DND-41 (cell line): ENCODE measurements at regions not wholly inside any gene's neighbourhood (a gene's known extent, or its start where the extent isn't known, plus 50 kb on each side); places are given as distances from the start of the nearest gene placed in this dataset.

Source experiments
- ATAC-seq: fragments of 200-7000 bp; cut with Tn5 transposase; 3 replicates; pipeline ENCODE4 v1.9.1; 2021; ENCODE audit warnings: low read depth; ENCODE audit not compliant: insufficient read depth
- DNase-seq: peaks from one replicate; pipeline ENCODE4 v3.0.0-alpha.2; 2020
- H2AFZ ChIP-seq: 2 replicates; pipeline ENCODE4 v1.6.0; 2012; ENCODE audit warnings: low read depth, low read length
- H3K27ac ChIP-seq: 2 replicates; pipeline ENCODE4 v1.5.1; 2012; ENCODE audit warnings: low read length, inconsistent platforms
- H3K27me3 ChIP-seq: fragments of 200-600 bp; sonication (generic); 2 replicates; pipeline ENCODE4 v1.6.0; 2012; ENCODE audit warnings: low read length, mild to moderate bottlenecking, inconsistent platforms; ENCODE audit not compliant: insufficient read depth, poor library complexity
- H3K36me3 ChIP-seq: 2 replicates; pipeline ENCODE4 v1.5.1; 2012; ENCODE audit warnings: low read length, inconsistent platforms; ENCODE audit not compliant: insufficient read depth
- H3K4me1 ChIP-seq: 2 replicates; pipeline ENCODE4 v1.5.1; 2012; ENCODE audit warnings: mild to moderate bottlenecking, low read length; ENCODE audit not compliant: insufficient read depth
- H3K4me2 ChIP-seq: 2 replicates; pipeline ENCODE4 v1.6.0; 2012; ENCODE audit warnings: mild to moderate bottlenecking, moderate library complexity, low read length, inconsistent platforms; ENCODE audit not compliant: insufficient read depth
- H3K4me3 ChIP-seq, 2 experiments: fragments of 200-600 bp in 1 of 2; shearing (Covaris generic) in 1 of 2; 2 replicates each; pipeline ENCODE4 v1.5.1; 2012 to 2016; ENCODE audit warnings: inconsistent platforms in 2 of 2, low read length in 2 of 2, mild to moderate bottlenecking in 2 of 2, low read depth in 1 of 2, moderate library complexity in 1 of 2
- H3K79me2 ChIP-seq: 2 replicates; pipeline ENCODE4 v1.6.0; 2012; ENCODE audit warnings: low read length, inconsistent platforms; ENCODE audit not compliant: insufficient read depth
- H3K9ac ChIP-seq: 2 replicates; pipeline ENCODE4 v1.6.0; 2012; ENCODE audit warnings: low read depth, mild to moderate bottlenecking, inconsistent platforms, low read length, moderate library complexity
- H3K9me3 ChIP-seq: 2 replicates; pipeline ENCODE4 v1.5.1; 2012; ENCODE audit warnings: low read length, moderate library complexity, mild to moderate bottlenecking, inconsistent platforms; ENCODE audit not compliant: insufficient read depth, severe bottlenecking
- H4K20me1 ChIP-seq: 2 replicates; pipeline ENCODE4 v1.6.0; 2012; ENCODE audit warnings: low read length; ENCODE audit not compliant: insufficient read depth
- EZH2 ChIP-seq: IDR thresholded peaks from 3 replicates; pipeline ENCODE4 v1.6.1; 2012; ENCODE audit warnings: borderline replicate concordance, low read depth, mild to moderate bottlenecking, moderate library complexity, low read length, inconsistent platforms; ENCODE audit not compliant: severe bottlenecking
- TF ChIP-seq, protein P1 (sequence below): IDR thresholded peaks from 2 replicates; pipeline ENCODE4 v1.5.1; 2012; ENCODE audit warnings: borderline replicate concordance, low read length, moderate library complexity, mild to moderate bottlenecking; ENCODE audit not compliant: poor library complexity, severe bottlenecking; ENCODE audit errors: extremely low read depth

DNA sequence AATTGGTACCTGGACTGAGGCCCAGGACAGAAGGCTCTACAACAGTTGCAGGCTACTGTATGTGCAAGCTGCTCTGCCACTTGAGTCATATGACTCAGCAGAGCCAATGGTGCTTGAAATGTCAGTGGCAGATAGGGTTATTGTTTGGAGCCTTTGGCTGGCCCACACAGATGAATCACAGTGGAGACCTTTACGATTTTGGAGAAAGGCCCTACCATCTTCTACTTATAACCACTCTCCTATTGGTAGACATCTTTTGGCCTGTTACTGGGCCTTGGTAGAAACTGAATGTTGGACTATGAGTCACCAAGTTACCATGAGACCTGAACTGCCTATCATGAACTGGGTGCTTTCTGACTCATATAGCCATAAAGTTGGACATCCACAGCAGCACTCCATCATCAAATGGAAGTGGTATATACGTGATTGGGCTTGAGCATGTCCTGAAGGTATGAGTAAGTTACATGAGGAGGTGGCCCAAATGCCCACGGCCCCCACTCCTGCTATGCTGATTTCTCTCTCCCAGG lies 88.9 kb upstream of the NRXN1 start:
- H3K79me2 ChIP-seq: no peaks in the 10 kb centered on the region
- H3K4me1 ChIP-seq: no peaks in the 10 kb centered on the region
- H3K27me3 ChIP-seq: no peaks in the 10 kb centered on the region
- no peak overlapping the region for H3K27ac ChIP-seq
- no peak overlapping the region for H2AFZ ChIP-seq
- TF ChIP-seq, protein P1, sequence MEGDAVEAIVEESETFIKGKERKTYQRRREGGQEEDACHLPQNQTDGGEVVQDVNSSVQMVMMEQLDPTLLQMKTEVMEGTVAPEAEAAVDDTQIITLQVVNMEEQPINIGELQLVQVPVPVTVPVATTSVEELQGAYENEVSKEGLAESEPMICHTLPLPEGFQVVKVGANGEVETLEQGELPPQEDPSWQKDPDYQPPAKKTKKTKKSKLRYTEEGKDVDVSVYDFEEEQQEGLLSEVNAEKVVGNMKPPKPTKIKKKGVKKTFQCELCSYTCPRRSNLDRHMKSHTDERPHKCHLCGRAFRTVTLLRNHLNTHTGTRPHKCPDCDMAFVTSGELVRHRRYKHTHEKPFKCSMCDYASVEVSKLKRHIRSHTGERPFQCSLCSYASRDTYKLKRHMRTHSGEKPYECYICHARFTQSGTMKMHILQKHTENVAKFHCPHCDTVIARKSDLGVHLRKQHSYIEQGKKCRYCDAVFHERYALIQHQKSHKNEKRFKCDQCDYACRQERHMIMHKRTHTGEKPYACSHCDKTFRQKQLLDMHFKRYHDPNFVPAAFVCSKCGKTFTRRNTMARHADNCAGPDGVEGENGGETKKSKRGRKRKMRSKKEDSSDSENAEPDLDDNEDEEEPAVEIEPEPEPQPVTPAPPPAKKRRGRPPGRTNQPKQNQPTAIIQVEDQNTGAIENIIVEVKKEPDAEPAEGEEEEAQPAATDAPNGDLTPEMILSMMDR: no peak
- no peak for TF ChIP-seq EZH2
- H3K4me3 ChIP-seq: no peak overlapping the region
- no peak overlapping the region for H3K4me2 ChIP-seq
- DNase-seq (no peak), ATAC-seq (no peak)
- H3K9ac ChIP-seq: no peak overlapping the region
- no peaks in the 10 kb centered on the region for H3K36me3 ChIP-seq
- no peaks in the 10 kb centered on the region for H3K9me3 ChIP-seq
- no peaks in the 10 kb centered on the region for H4K20me1 ChIP-seq

DNA sequence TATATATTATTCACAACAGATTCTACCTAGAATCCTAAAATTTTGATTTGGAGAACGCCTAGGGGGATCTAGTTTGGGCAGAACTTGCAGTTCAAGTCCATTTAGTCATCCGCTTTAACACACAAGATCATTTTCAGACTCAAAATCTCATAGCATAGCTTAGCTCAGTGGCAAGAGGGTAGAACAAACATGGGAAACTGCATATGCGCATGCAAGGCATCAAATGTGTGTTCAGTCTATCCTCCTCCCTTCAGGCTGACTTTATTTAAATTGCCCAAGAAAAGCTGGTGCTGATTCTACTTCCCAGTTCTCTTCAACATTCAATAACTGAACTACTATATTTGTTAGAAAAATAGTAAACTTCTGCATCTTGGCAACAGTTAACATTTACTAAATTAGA lies 79.6 kb upstream of the NRXN1 start:
- TF ChIP-seq EZH2: no peak
- TF ChIP-seq, protein P1: no peak
- Histone ChIP-seq H3K27me3 (no peaks in the 10 kb centered on the region), H3K4me2 (no peak overlapping the region), H2AFZ (no peak overlapping the region), H3K79me2 (no peaks in the 10 kb centered on the region), H4K20me1 (no peaks in the 10 kb centered on the region), H3K4me3 (no peak overlapping the region), H3K9ac (no peak overlapping the region), H3K27ac (no peak overlapping the region), H3K9me3 (no peaks in the 10 kb centered on the region), H3K4me1 (no peaks in the 10 kb centered on the region), H3K36me3 (no peaks in the 10 kb centered on the region)
- ATAC-seq (no peak), DNase-seq (no peak)

DNA sequence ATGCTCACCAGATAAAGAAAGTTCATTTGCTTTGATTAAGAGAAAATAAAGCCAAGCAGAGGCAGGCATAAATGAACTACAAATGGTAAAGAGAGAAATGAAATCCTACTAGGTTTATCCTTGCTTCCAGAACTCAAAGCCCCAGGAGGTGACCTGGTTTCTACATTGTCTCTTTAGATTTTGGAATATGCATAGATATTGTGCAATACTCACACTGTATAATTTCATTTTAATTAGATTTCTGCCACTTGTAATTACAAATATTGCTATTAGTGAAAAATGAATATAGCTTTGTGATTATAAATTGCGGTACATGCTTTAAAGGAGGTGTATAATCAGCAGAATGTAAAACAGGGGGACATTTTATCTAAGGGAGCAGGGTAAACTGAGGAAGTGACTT lies 76.9 kb upstream of the NRXN1 start:
- Histone ChIP-seq H2AFZ (no peak overlapping the region), H3K4me3 (no peak overlapping the region), H3K9ac (no peak overlapping the region)

More for the DNA sequence above, 76.9 kb upstream of the NRXN1 start:
- ATAC-seq: no peak
- Histone ChIP-seq H3K27ac (no peak overlapping the region), H3K36me3 (no peaks in the 10 kb centered on the region), H3K9me3 (no peaks in the 10 kb centered on the region), H3K79me2 (no peaks in the 10 kb centered on the region), H3K4me1 (no peaks in the 10 kb centered on the region), H3K4me2 (no peak overlapping the region), H4K20me1 (no peaks in the 10 kb centered on the region), H3K27me3 (no peaks in the 10 kb centered on the region)
- DNase-seq: no peak
- TF ChIP-seq EZH2: no peak
- TF ChIP-seq, protein P1: no peak
